DND-41 (cell line): ENCODE measurements at regions not wholly inside any gene's neighbourhood (a gene's known extent, or its start where the extent isn't known, plus 50 kb on each side); places are given as distances from the start of the nearest gene placed in this dataset.

ENCODE experiments used
- CTCF ChIP-seq: IDR thresholded peaks from 2 replicates; pipeline ENCODE4 v1.5.1; 2012; ENCODE audit warnings: borderline replicate concordance, low read length, moderate library complexity, mild to moderate bottlenecking; ENCODE audit not compliant: poor library complexity, severe bottlenecking; ENCODE audit errors: extremely low read depth
- EZH2 ChIP-seq: IDR thresholded peaks from 3 replicates; pipeline ENCODE4 v1.6.1; 2012; ENCODE audit warnings: borderline replicate concordance, low read depth, mild to moderate bottlenecking, moderate library complexity, low read length, inconsistent platforms; ENCODE audit not compliant: severe bottlenecking

GRCh38 chr3:124295362-124295761 lies 303.4 kb upstream of the ROPN1 start:
- TF ChIP-seq CTCF (no peak), EZH2 (peak; percentile 30)
